ENCODE measurements at regions not wholly inside any gene's neighbourhood (a gene's known extent, or its start where the extent isn't known, plus 50 kb on each side); places are given as distances from the start of the nearest gene placed in this dataset.

- no peak for TF ChIP-seq CTCF (conservative IDR thresholded peaks at IDR 0.05 in 1 of 2, IDR thresholded peaks at IDR 0.05 in 1 of 2; ENCODE audit: low read depth in 1 of 2, low read length in 2 of 2)
- no peak for TF ChIP-seq EZH2 (IDR thresholded peaks at IDR 0.05; ENCODE audit: low read length, missing control alignments)
Observed at GRCh38 chr4:91795947-91796346, 507.8 kb upstream of the GRID2 start.
